HG03045 (cell line): ENCODE measurements at regions not wholly inside any gene's neighbourhood (a gene's known extent, or its start where the extent isn't known, plus 50 kb on each side); places are given as distances from the start of the nearest gene placed in this dataset.
"Not testable (repeated sequence)": the region's sequence is repeated elsewhere in the genome, so short reads cannot be mapped to it uniquely, and the experiment has no call there.

Experiments
- ATAC-seq: cut with Tn5 transposase; IDR thresholded peaks from one replicate; pipeline ENCODE4 v1.9.1; 2021; ENCODE audit warnings: mild to moderate bottlenecking, moderate library complexity; ENCODE audit not compliant: unreplicated experiment

DNA sequence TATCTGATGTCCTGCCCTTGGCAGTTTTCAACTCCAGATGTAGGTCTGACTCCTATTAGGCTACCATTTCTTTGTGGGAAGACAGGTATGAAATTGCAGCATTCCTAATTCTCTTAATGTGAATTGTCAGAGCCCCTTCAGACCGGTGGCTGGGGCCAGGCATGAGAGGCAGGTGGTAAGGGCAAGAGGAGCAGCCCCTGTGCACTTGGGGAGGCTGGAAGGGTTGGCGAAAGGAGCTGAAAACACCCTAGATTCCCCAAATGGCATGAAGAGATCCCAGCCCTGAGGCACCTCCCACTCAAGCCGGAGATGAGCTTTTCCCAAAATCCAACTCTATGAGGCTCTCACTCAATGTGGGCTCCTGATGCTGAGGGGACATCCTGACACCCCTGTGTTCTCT lies 453.2 kb downstream of the NR2F2 start:
- ATAC-seq: no peak

- no peak for ATAC-seq
Observed at GRCh38 chr15:96790004-96790403, 459.5 kb downstream of the NR2F2 start.

DNA sequence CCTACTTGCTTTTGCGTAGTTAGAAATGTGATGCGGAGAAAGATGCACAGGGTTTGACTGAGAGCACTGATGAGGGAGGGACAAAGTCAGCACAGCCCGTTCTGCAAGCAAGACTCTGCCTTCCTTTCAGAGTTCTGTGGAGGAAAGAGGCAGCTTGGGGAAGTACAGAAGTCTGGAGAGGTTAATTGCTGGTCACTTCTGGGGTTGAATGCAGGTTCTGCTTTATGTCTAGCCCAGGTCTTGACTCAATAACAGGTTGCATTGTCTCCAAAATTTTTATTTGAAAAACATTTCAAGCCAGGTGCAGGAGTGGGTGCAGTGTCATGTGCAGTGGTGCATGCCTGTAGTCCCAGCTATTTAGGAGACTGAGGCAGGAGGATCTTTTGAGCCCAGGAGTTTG lies 461.7 kb downstream of the NR2F2 start:
- no peak for ATAC-seq

DNA sequence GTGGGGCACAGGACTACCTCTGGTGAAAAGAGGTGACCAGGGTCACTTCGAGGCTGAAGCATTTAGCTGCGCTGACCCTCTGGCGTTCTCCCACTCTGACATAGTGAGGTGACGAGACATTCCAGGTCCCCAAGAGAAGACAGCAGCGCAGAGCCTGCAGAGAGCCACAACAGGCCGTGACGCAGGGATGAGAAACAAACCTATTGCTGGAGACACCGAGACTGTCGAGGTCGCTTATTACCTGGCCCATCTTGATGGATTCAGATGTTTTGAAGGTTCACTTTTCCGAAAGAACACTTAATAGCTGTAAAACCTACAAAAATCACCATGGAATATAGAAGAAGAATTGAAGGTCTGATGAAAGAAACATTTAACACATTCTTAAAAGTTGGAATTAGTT lies 466.3 kb downstream of the NR2F2 start:
- no peak for ATAC-seq

GRCh38 chr15:96801576-96802150 lies 471.2 kb downstream of the NR2F2 start:
- ATAC-seq: no peak

DNA sequence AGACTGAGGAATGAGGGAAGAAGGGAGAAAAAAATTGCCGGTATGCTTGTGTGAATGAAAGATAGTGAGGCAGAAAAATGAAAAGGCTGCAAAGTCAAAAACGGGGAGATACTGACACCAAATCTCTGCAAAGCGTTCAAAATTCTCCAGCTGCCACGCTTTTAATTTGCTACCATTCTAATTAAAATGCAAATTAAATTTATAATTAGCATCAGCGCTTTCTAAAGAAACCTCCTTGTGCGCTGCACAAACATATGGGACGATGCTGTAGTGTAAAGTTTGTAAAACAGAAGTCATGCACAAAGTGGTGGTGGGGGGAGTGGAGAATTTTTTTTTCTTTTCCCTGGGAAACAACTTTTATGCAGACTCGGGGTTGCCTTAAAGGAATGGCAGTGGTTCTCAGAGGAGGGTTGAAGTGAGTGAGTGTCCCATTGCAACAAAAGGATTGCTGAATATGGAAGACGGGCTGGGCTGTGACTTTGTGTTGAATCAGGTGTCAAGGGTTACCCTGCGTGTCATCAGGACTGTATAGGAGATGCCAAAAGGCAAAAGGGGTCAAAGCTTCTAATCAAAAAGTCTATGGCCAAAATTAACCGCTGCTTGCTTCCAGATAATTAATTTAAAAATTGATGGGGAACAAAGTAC lies 472.2 kb downstream of the NR2F2 start:
- ATAC-seq: no peak

GRCh38 chr15:96804754-96805153 lies 474.3 kb downstream of the NR2F2 start:
- ATAC-seq: no peak

- no peak for ATAC-seq
Observed at GRCh38 chr15:96807361-96807760, 476.9 kb downstream of the NR2F2 start.

DNA sequence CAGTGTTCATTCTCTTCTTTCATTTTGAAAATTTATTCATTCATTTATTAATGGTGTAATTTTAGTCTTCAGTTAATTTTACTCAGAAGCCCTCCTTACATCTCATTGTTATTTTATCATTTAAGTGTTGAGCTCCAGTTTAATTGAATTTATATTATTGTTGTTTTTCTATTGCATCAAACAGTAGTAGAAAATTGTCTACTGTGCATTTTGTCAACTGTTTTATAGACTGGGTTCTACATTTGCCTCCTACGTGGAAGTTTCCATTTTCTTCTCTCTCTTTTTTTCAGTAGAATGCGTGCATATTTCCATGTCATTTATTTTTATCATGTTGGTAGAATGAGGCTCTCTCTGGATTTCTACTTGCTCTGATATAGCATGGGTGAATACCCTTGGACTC lies 487.4 kb downstream of the NR2F2 start:
- ATAC-seq: no peak

- ATAC-seq: no peak
Observed at GRCh38 chr15:96818861-96819260, 488.4 kb downstream of the NR2F2 start.

DNA sequence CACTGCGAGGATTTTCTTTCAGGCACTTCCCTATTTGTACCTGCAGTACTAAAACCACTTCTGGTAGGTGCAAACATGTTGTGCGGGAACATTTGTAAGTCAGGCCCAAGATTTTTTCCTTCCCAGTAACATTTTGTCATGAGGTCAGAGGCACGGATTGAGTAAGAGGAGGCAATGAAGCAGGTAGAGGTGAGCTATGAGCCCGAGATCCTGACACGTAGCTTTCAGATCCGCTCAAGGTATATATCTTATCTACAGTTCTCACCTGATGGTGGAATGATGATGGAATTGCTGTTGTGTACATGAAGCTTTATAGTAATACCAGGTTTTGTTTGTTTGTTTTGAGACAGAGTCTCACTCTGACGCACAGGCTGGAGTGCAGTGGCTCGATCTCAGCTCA lies 497.5 kb downstream of the NR2F2 start:
- ATAC-seq: no peak

- no peak for ATAC-seq
Observed at GRCh38 chr15:96837241-96837970, 506.9 kb downstream of the NR2F2 start.

DNA sequence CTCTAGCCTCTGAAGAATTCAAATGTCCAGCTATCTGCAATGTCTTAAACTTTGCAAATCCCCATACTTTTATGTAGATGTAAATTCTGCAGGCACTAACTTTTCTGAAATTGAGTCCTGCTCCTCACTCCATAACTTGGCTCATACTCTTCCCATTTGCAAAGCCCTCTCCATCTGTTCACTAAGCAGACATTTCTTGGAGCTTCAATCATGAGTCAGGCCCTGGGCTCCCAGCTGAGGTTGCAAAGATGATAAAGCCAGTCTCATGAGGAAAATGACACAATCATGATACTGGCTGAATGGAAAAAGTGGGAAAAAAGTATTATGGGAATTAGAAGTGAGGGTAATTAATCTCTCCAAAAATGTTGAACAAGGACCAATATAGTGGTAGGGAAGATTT lies 507.6 kb downstream of the NR2F2 start:
- ATAC-seq: no peak

DNA sequence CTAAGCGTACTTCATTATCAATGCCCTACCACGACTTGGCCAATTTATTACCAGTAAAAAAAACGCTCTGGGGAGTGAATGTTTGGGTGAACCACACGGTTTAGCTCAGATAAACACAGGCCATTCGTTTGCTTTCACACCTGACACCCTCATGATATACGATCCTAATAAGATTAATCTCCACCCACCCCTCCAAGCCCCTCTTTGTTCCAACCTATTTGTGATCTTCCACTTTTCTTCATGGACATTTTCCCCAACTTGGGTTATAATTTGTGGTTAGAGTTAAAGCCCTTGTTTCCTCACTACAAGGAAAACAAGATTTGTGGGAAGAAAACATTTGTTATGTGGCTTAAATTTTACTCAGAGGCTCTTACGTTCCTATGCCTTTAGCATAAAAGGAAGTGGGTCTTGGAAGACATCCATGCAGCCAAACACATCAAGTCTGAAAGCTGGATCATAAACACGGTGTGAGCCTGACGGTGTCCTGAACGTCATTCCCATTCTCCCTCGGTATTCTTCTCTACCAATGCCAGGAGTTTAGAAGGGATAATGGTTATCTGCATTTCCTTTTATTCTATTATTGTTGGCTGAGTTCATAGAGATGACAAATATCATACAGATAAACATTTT lies 518.9 kb downstream of the NR2F2 start:
- ATAC-seq: no peak

GRCh38 chr15:96851613-96852012 lies 521.1 kb downstream of the NR2F2 start:
- ATAC-seq: no peak

DNA sequence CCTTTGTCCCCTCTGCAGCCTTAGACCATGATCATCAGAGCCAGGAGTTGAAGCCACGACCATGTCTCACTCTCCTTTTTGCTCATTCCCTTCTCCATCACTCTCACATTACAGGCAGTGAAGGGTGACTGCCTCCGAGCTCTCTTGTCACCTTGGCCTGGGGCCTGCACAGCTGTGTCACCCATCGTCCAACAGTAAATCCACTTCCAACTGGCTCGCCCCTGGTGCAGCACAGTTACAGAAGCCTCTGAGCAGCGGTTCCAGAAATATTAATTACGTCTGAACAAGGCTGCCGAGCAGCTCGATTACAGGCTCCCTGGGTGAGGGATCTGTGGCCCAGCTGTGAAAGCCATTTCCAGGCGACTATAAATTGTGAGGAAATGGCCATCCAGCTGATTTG lies 528.2 kb downstream of the NR2F2 start:
- no peak for ATAC-seq

DNA sequence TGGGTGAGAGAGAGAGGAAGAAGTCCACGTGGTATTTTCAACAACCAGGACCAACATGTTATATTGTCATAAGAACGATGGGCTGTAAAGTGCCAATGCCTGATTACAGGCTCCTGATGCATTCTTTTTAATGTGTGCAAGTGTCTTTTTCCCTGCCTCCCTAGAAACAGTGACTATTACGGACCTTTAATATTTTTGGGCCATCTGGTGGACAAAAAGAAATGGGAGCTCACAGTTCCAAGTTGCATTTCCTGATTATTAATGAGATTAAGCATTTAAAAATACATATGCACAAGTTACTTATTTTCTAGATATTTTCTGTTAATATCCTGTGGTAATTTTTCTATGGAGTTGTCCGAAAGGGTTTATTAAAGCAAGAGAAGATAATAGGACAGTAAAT lies 530.2 kb downstream of the NR2F2 start:
- no peak for ATAC-seq

DNA sequence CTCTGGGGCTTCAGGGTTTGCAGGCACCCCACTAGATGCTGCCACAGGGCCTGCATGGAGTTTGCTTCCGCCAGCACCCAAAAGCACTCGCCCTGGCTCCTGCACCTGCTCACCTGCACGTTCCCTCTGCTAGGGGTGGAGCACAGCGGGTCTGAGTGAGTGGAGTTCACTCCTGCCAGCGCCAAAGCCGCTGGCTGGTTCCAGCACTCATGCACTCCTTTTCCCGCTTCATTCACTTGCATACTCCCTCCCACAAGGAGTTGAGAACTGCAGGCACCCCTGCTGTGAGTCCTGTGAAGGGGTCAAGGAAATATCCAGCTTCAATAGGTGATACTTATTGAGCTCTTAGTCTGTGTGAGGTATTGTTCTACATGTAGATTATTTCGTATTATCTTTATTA lies 537.5 kb downstream of the NR2F2 start:
- ATAC-seq: no peak

- no peak for ATAC-seq
Observed at GRCh38 chr15:96869122-96869521, 538.6 kb downstream of the NR2F2 start.

GRCh38 chr15:96869790-96870189 lies 539.3 kb downstream of the NR2F2 start:
- ATAC-seq: no peak

GRCh38 chr15:96870580-96870979 lies 540.1 kb downstream of the NR2F2 start:
- ATAC-seq: no peak

- ATAC-seq: not testable (repeated sequence)
Observed at GRCh38 chr15:96877442-96877841, 546.9 kb downstream of the NR2F2 start.
